ENCODE measurements at regions not wholly inside any gene's neighbourhood (a gene's known extent, or its start where the extent isn't known, plus 50 kb on each side); places are given as distances from the start of the nearest gene placed in this dataset.

DNA sequence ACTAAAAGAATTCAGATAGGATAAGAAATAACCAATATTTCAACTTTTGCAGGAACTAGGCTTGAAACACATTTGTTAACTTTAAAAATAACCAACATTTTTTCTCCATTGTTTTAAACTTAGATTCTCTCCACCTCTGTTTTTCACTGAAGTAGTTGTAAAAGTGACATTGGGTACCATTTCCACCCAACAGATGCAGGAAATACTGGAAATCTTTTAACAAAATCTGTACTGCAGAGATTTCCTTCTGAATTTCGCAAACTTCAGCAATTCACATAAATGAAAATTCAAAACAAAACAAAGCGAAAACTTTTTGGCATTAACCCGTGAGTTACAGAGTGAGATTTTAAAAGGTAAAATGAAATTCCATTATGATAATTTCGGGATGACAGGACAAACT is 731.7 kb downstream of the RFPL4B start:
- Histone ChIP-seq H3K27me3 (ENCODE audit: control insufficient read depth, insufficient read depth, low read length) (no peaks in the 10 kb centered on the region), H3K4me1 (ENCODE audit: control insufficient read depth, insufficient read depth, low read length) (no peaks in the 10 kb centered on the region), H3K27ac (ENCODE audit: low read depth, low read length) (no peak overlapping the region), H3K36me3 (ENCODE audit: control insufficient read depth, insufficient read depth, low read length) (no peaks in the 10 kb centered on the region), H3K4me3 (ENCODE audit: low read length) (no peak overlapping the region), H3K9ac (ENCODE audit: low read length) (no peak overlapping the region)

DNA sequence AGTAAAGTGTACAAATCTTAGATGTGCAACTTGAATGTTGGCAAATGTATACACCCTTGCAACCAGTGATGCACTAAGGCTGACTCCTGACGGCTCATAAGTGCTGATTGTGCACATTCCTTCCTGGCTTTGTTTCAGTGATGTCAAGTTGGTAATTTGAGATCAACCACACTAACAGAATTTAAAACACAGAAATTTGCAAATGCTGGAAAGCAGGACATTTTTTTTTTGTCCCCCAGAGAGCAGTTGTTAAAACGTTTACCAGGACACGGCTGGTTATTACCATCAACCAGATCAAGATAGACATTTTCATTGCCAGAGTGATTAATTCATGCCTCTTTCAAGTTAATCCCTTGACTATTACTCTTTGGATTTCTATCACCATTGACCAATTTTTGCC is 735.6 kb downstream of the RFPL4B start:
- no peaks in the 10 kb centered on the region for H3K36me3 ChIP-seq (ENCODE audit: control insufficient read depth, insufficient read depth, low read length)
- H3K4me1 ChIP-seq (ENCODE audit: control insufficient read depth, insufficient read depth, low read length), result no peaks in the 10 kb centered on the region
- no peak overlapping the region for H3K9ac ChIP-seq (ENCODE audit: low read length)
- no peaks in the 10 kb centered on the region for H3K27me3 ChIP-seq (ENCODE audit: control insufficient read depth, insufficient read depth, low read length)
- H3K4me3 ChIP-seq (ENCODE audit: low read length), result no peak overlapping the region
- no peak overlapping the region for H3K27ac ChIP-seq (ENCODE audit: low read depth, low read length)

GRCh38 chr6:113083947-113084346 is 736.8 kb downstream of the RFPL4B start:
- no peaks in the 10 kb centered on the region for H3K36me3 ChIP-seq (ENCODE audit: control insufficient read depth, insufficient read depth, low read length)
- H3K9ac ChIP-seq (ENCODE audit: low read length), result no peak overlapping the region
- no peaks in the 10 kb centered on the region for H3K27me3 ChIP-seq (ENCODE audit: control insufficient read depth, insufficient read depth, low read length)
- H3K4me1 ChIP-seq (ENCODE audit: control insufficient read depth, insufficient read depth, low read length), result no peaks in the 10 kb centered on the region
- no peak overlapping the region for H3K27ac ChIP-seq (ENCODE audit: low read depth, low read length)
- no peak overlapping the region for H3K4me3 ChIP-seq (ENCODE audit: low read length)

- Histone ChIP-seq H3K4me1 (ENCODE audit: control insufficient read depth, insufficient read depth, low read length) (no peaks in the 10 kb centered on the region), H3K36me3 (ENCODE audit: control insufficient read depth, insufficient read depth, low read length) (no peaks in the 10 kb centered on the region), H3K27me3 (ENCODE audit: control insufficient read depth, insufficient read depth, low read length) (no peaks in the 10 kb centered on the region), H3K27ac (ENCODE audit: low read depth, low read length) (no peak overlapping the region), H3K9ac (ENCODE audit: low read length) (no peak overlapping the region), H3K4me3 (ENCODE audit: low read length) (no peak overlapping the region)
Observed at GRCh38 chr6:113089056-113089455, 741.9 kb downstream of the RFPL4B start.

DNA sequence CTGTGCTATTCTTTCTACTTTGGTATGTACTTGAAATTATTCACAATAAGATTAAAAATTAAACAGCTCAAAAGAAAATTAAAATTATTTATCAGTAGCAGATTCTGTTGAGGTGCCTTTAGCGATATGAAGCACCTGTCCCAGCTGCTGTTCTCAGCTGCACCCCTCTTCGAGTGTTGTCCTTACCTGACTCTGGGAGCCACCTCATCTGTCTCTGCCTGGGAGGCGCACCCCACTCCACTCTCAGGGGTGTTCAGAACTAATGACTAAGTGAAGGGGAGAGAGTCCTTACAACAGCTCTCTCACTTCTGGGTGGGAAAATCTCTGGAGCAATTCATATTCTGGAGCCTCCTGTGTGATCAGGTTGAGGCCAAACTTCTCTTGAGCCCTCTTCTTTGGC is 745.7 kb downstream of the RFPL4B start:
- Histone ChIP-seq H3K36me3 (ENCODE audit: control insufficient read depth, insufficient read depth, low read length) (no peaks in the 10 kb centered on the region), H3K9ac (ENCODE audit: low read length) (no peak overlapping the region), H3K4me3 (ENCODE audit: low read length) (no peak overlapping the region), H3K27ac (ENCODE audit: low read depth, low read length) (no peak overlapping the region), H3K27me3 (ENCODE audit: control insufficient read depth, insufficient read depth, low read length) (no peaks in the 10 kb centered on the region), H3K4me1 (ENCODE audit: control insufficient read depth, insufficient read depth, low read length) (no peaks in the 10 kb centered on the region)

DNA sequence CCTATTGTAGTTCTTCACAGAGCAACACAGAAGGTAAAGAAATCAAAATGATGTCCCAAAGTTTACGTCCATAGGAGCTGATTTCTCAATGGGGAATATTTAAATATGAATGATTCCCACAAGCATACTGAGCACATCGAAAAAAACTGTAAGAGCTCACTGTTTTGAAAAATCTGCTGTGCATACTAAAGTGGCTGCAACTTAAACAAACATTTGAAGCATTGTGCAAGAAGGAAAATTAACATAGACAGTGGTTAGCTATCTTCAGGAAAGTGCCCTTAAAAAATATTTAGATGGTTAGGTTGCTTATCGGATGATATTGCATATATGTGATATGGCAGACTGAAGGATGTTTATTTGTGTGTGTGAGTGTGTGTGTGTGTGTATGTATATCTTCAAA is 747.6 kb downstream of the RFPL4B start:
- H3K9ac ChIP-seq (ENCODE audit: low read length), result no peak overlapping the region
- H3K27me3 ChIP-seq (ENCODE audit: control insufficient read depth, insufficient read depth, low read length), result no peaks in the 10 kb centered on the region
- no peaks in the 10 kb centered on the region for H3K4me1 ChIP-seq (ENCODE audit: control insufficient read depth, insufficient read depth, low read length)
- no peak overlapping the region for H3K4me3 ChIP-seq (ENCODE audit: low read length)
- no peaks in the 10 kb centered on the region for H3K36me3 ChIP-seq (ENCODE audit: control insufficient read depth, insufficient read depth, low read length)
- no peak overlapping the region for H3K27ac ChIP-seq (ENCODE audit: low read depth, low read length)

GRCh38 chr6:113095841-113096240 is 748.7 kb downstream of the RFPL4B start:
- no peak overlapping the region for H3K4me3 ChIP-seq (ENCODE audit: low read length)
- H3K36me3 ChIP-seq (ENCODE audit: control insufficient read depth, insufficient read depth, low read length), result no peaks in the 10 kb centered on the region
- H3K27me3 ChIP-seq (ENCODE audit: control insufficient read depth, insufficient read depth, low read length), result no peaks in the 10 kb centered on the region
- H3K9ac ChIP-seq (ENCODE audit: low read length), result no peak overlapping the region
- no peak overlapping the region for H3K27ac ChIP-seq (ENCODE audit: low read depth, low read length)
- no peaks in the 10 kb centered on the region for H3K4me1 ChIP-seq (ENCODE audit: control insufficient read depth, insufficient read depth, low read length)

- Histone ChIP-seq H3K36me3 (ENCODE audit: control insufficient read depth, insufficient read depth, low read length) (no peaks in the 10 kb centered on the region), H3K27ac (ENCODE audit: low read depth, low read length) (no peak overlapping the region), H3K4me3 (ENCODE audit: low read length) (no peak overlapping the region), H3K9ac (ENCODE audit: low read length) (no peak overlapping the region), H3K27me3 (ENCODE audit: control insufficient read depth, insufficient read depth, low read length) (no peaks in the 10 kb centered on the region), H3K4me1 (ENCODE audit: control insufficient read depth, insufficient read depth, low read length) (peaks cover 3% of the 10 kb centered on the region)
Observed at GRCh38 chr6:113102761-113103160, 754.4 kb upstream of the MARCKS start.

- Histone ChIP-seq H3K4me1 (ENCODE audit: control insufficient read depth, insufficient read depth, low read length) (peaks cover 3% of the 10 kb centered on the region), H3K36me3 (ENCODE audit: control insufficient read depth, insufficient read depth, low read length) (no peaks in the 10 kb centered on the region), H3K27ac (ENCODE audit: low read depth, low read length) (no peak overlapping the region), H3K27me3 (ENCODE audit: control insufficient read depth, insufficient read depth, low read length) (no peaks in the 10 kb centered on the region), H3K4me3 (ENCODE audit: low read length) (no peak overlapping the region), H3K9ac (ENCODE audit: low read length) (no peak overlapping the region)
Observed at GRCh38 chr6:113103634-113104361, 753.3 kb upstream of the MARCKS start.

DNA sequence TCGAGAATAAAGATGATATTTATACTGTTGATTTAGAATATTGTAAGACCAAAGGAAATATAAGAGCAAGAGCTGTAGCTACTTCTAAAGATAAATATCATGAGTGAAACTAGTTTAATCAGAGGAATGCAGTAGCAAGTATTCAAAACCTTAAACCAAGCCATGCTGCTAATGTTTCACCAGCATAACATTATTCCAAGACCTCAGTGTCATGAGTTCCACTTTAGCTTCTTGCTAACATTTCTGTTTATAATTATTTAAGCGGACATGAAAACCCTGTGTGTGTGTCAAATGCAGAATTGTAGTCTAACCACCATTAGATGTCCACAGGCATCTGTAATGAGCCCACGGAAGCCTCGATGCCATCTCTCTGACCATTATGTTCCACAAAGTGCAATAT is 752.6 kb upstream of the MARCKS start:
- Histone ChIP-seq H3K4me1 (ENCODE audit: control insufficient read depth, insufficient read depth, low read length) (peaks cover 3% of the 10 kb centered on the region), H3K27me3 (ENCODE audit: control insufficient read depth, insufficient read depth, low read length) (no peaks in the 10 kb centered on the region), H3K36me3 (ENCODE audit: control insufficient read depth, insufficient read depth, low read length) (no peaks in the 10 kb centered on the region)

GRCh38 chr6:113104951-113105350 is 752.2 kb upstream of the MARCKS start:
- H3K27ac ChIP-seq (ENCODE audit: low read depth, low read length), result no peak overlapping the region
- H3K4me1 ChIP-seq (ENCODE audit: control insufficient read depth, insufficient read depth, low read length), result peaks cover 3% of the 10 kb centered on the region
- H3K4me3 ChIP-seq (ENCODE audit: low read length), result no peak overlapping the region
- H3K27me3 ChIP-seq (ENCODE audit: control insufficient read depth, insufficient read depth, low read length), result no peaks in the 10 kb centered on the region
- no peak overlapping the region for H3K9ac ChIP-seq (ENCODE audit: low read length)
- H3K36me3 ChIP-seq (ENCODE audit: control insufficient read depth, insufficient read depth, low read length), result no peaks in the 10 kb centered on the region

More for the DNA sequence above, 752.6 kb upstream of the MARCKS start:
- no peak overlapping the region for H3K27ac ChIP-seq (ENCODE audit: low read depth, low read length)
- H3K9ac ChIP-seq (ENCODE audit: low read length), result no peak overlapping the region
- H3K4me3 ChIP-seq (ENCODE audit: low read length), result no peak overlapping the region

DNA sequence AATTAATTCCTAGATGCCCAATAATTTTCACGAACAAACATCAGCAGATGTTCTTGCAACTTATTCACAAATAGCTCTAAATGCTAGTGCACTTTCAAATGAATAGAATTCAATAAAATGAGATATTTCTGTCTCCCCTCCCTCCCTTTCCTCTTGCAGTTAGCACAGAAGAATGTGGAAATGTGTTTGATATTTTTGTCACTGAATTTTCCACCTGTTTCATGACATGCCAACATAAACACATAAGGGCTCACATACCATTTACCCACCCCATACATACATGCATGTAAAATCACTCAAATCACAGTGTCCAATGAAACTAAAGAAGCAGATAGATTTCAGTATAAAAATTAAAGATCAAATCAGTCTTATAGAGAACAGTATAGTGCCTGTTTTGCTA is 746.9 kb upstream of the MARCKS start:
- Histone ChIP-seq H3K36me3 (ENCODE audit: control insufficient read depth, insufficient read depth, low read length) (no peaks in the 10 kb centered on the region), H3K27ac (ENCODE audit: low read depth, low read length) (no peak overlapping the region), H3K9ac (ENCODE audit: low read length) (no peak overlapping the region), H3K27me3 (ENCODE audit: control insufficient read depth, insufficient read depth, low read length) (no peaks in the 10 kb centered on the region), H3K4me1 (ENCODE audit: control insufficient read depth, insufficient read depth, low read length) (no peaks in the 10 kb centered on the region), H3K4me3 (ENCODE audit: low read length) (no peak overlapping the region)

DNA sequence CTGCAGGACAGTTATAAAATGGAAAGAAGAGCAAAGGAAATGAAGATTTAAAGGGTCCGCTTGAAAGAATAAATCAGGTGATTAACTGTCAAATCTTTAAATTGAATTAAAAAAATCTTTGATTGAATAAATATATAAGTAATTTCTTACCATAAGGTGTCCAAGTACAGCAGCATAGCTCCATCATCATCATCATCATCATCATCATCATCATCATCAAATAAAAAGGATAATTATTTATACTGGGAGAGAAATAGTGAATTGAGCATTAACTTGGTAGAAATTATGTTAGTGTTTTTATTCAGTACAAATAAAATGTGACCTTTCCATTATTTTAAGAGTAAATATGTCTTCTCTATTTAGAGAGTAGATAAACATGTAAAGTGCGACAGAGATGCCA is 745.6 kb upstream of the MARCKS start:
- H3K36me3 ChIP-seq (ENCODE audit: control insufficient read depth, insufficient read depth, low read length), result no peaks in the 10 kb centered on the region
- H3K4me1 ChIP-seq (ENCODE audit: control insufficient read depth, insufficient read depth, low read length), result no peaks in the 10 kb centered on the region
- H3K27ac ChIP-seq (ENCODE audit: low read depth, low read length), result no peak overlapping the region
- no peak overlapping the region for H3K4me3 ChIP-seq (ENCODE audit: low read length)
- H3K27me3 ChIP-seq (ENCODE audit: control insufficient read depth, insufficient read depth, low read length), result no peaks in the 10 kb centered on the region
- H3K9ac ChIP-seq (ENCODE audit: low read length), result no peak overlapping the region
